CD4-positive, alpha-beta T cell treated with Interleukin-4 for 1 hour (primary cell): ENCODE measurements at regions not wholly inside any gene's neighbourhood (a gene's known extent, or its start where the extent isn't known, plus 50 kb on each side); places are given as distances from the start of the nearest gene placed in this dataset.

Experiments used
- DNase-seq, 2 donors: peaks; one replicate each; pipeline ENCODE4 v3.0.0-alpha.2; 2020 to 2022

- no peak for DNase-seq
Observed at GRCh38 chr2:217570394-217570793, 432.4 kb downstream of the TNS1 start.

GRCh38 chr2:217568289-217568971, 434.4 kb downstream of the TNS1 start:
- no peak for DNase-seq

- DNase-seq: no peak
Observed at GRCh38 chr2:217563565-217563964, 439.2 kb downstream of the TNS1 start.

- no peak for DNase-seq
Observed at GRCh38 chr2:217562871-217563480, 439.8 kb downstream of the TNS1 start.

- DNase-seq: no peak
Observed at GRCh38 chr2:217559084-217559483, 443.7 kb downstream of the TNS1 start.

- no peak for DNase-seq
Observed at GRCh38 chr2:217555081-217555876, 447.5 kb downstream of the TNS1 start.

GRCh38 chr2:217553679-217554078, 449.1 kb downstream of the TNS1 start:
- no peak for DNase-seq

GRCh38 chr2:217553202-217553601, 449.6 kb downstream of the TNS1 start:
- no peak for DNase-seq

GRCh38 chr2:217552081-217552480, 450.7 kb downstream of the TNS1 start:
- no peak for DNase-seq

- no peak for DNase-seq
Observed at GRCh38 chr2:217551252-217551899, 451.4 kb downstream of the TNS1 start.

- DNase-seq: no peak
Observed at GRCh38 chr2:217539126-217539525, 463.7 kb downstream of the TNS1 start.

GRCh38 chr2:217538719-217539118, 464.1 kb downstream of the TNS1 start:
- DNase-seq: no peak

- DNase-seq: no peak
Observed at GRCh38 chr2:217535957-217536708, 466.7 kb downstream of the TNS1 start.

- DNase-seq: no peak
Observed at GRCh38 chr2:217530392-217531090, 472.3 kb downstream of the TNS1 start.

- DNase-seq: no peak
Observed at GRCh38 chr2:217529271-217529670, 473.5 kb downstream of the TNS1 start.

- DNase-seq: no peak
Observed at GRCh38 chr2:217527590-217528202, 475.1 kb downstream of the TNS1 start.

GRCh38 chr2:217525076-217525475, 477.7 kb downstream of the TNS1 start:
- DNase-seq: no peak

GRCh38 chr2:217523286-217523685, 479.5 kb downstream of the TNS1 start:
- DNase-seq: no peak

- DNase-seq: no peak
Observed at GRCh38 chr2:217521820-217522219, 481.0 kb downstream of the TNS1 start.

- no peak for DNase-seq
Observed at GRCh38 chr2:217520356-217521010, 482.3 kb downstream of the TNS1 start.

- no peak for DNase-seq
Observed at GRCh38 chr2:217517402-217517801, 485.4 kb downstream of the TNS1 start.
